AG08395 (cell line): ENCODE measurements at regions not wholly inside any gene's neighbourhood (a gene's known extent, or its start where the extent isn't known, plus 50 kb on each side); places are given as distances from the start of the nearest gene placed in this dataset.

Experiments
- DNase-seq: peaks from one replicate; pipeline ENCODE4 v3.0.0; 2012; ENCODE audit warnings: mixed read lengths, low spot score

- no peak for DNase-seq
Observed at GRCh38 chr16:11446566-11447119, 101.4 kb downstream of the RMI2 start.

- no peak for DNase-seq
Observed at GRCh38 chr16:11447272-11447671, 102.0 kb downstream of the RMI2 start.

- DNase-seq: no peak
Observed at GRCh38 chr16:11447836-11448235, 102.6 kb downstream of the RMI2 start.

- DNase-seq: no peak
Observed at GRCh38 chr16:11448796-11449416, 103.6 kb downstream of the RMI2 start.

- no peak for DNase-seq
Observed at GRCh38 chr16:11449716-11450115, 104.5 kb downstream of the RMI2 start.

GRCh38 chr16:11450136-11450535 is 104.9 kb downstream of the RMI2 start:
- DNase-seq: no peak

- DNase-seq: no peak
Observed at GRCh38 chr16:11452298-11452697, 107.0 kb downstream of the RMI2 start.

GRCh38 chr16:11452746-11453389 is 107.6 kb downstream of the RMI2 start:
- DNase-seq: no peak

- DNase-seq: no peak
Observed at GRCh38 chr16:11456741-11457140, 111.5 kb downstream of the RMI2 start.

GRCh38 chr16:11459722-11460121 is 114.5 kb downstream of the RMI2 start:
- DNase-seq: no peak

GRCh38 chr16:11460820-11461594 is 115.7 kb downstream of the RMI2 start:
- no peak for DNase-seq

- no peak for DNase-seq
Observed at GRCh38 chr16:11461595-11461990, 116.3 kb downstream of the RMI2 start.

- DNase-seq: no peak
Observed at GRCh38 chr16:11462036-11462435, 116.8 kb downstream of the RMI2 start.

GRCh38 chr16:11462861-11463260 is 117.6 kb downstream of the RMI2 start:
- DNase-seq: no peak

GRCh38 chr16:11464241-11464640 is 119.0 kb downstream of the RMI2 start:
- no peak for DNase-seq

GRCh38 chr16:11465675-11466074 is 120.4 kb downstream of the RMI2 start:
- no peak for DNase-seq

GRCh38 chr16:11470676-11471415 is 115.9 kb downstream of the LITAF start:
- no peak for DNase-seq

GRCh38 chr16:11471548-11471947 is 115.2 kb downstream of the LITAF start:
- no peak for DNase-seq

GRCh38 chr16:11472410-11472809 is 114.3 kb downstream of the LITAF start:
- DNase-seq: no peak

GRCh38 chr16:11472851-11473250 is 113.9 kb downstream of the LITAF start:
- no peak for DNase-seq

GRCh38 chr16:11473728-11474127 is 113.0 kb downstream of the LITAF start:
- DNase-seq: no peak

- DNase-seq: no peak
Observed at GRCh38 chr16:11474617-11475291, 112.0 kb downstream of the LITAF start.
